GM12873 (cell line): ENCODE measurements at regions not wholly inside any gene's neighbourhood (a gene's known extent, or its start where the extent isn't known, plus 50 kb on each side); places are given as distances from the start of the nearest gene placed in this dataset.

ENCODE experiments used
- TF ChIP-seq, protein P1 (sequence below): IDR thresholded peaks from 2 replicates; pipeline ENCODE4 v1.5.1; 2012; ENCODE audit warnings: low read depth, mild to moderate bottlenecking, moderate library complexity, low read length, control low read depth; ENCODE audit not compliant: insufficient read depth; ENCODE audit errors: missing control alignments

DNA sequence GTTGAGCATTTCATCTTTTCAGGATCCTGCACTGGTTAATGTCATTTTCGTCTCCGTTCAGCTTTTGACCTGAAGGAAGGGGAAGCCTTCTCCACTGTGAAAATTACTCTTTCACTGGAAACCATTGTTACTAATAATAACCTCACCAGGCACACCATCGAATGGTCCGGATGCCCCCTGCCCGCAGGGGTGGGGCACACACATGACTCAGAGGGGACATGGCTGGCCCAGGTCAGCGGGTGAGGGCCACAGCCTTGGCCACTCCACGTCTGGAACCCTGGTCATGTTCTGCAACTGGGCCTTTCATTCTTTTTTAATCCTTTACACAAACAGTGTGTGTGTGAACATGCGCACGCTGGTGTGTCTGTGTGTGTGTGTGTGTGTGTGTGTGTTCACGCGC lies 191.8 kb downstream of the BCOR start:
- TF ChIP-seq, protein P1, sequence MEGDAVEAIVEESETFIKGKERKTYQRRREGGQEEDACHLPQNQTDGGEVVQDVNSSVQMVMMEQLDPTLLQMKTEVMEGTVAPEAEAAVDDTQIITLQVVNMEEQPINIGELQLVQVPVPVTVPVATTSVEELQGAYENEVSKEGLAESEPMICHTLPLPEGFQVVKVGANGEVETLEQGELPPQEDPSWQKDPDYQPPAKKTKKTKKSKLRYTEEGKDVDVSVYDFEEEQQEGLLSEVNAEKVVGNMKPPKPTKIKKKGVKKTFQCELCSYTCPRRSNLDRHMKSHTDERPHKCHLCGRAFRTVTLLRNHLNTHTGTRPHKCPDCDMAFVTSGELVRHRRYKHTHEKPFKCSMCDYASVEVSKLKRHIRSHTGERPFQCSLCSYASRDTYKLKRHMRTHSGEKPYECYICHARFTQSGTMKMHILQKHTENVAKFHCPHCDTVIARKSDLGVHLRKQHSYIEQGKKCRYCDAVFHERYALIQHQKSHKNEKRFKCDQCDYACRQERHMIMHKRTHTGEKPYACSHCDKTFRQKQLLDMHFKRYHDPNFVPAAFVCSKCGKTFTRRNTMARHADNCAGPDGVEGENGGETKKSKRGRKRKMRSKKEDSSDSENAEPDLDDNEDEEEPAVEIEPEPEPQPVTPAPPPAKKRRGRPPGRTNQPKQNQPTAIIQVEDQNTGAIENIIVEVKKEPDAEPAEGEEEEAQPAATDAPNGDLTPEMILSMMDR = no peak

DNA sequence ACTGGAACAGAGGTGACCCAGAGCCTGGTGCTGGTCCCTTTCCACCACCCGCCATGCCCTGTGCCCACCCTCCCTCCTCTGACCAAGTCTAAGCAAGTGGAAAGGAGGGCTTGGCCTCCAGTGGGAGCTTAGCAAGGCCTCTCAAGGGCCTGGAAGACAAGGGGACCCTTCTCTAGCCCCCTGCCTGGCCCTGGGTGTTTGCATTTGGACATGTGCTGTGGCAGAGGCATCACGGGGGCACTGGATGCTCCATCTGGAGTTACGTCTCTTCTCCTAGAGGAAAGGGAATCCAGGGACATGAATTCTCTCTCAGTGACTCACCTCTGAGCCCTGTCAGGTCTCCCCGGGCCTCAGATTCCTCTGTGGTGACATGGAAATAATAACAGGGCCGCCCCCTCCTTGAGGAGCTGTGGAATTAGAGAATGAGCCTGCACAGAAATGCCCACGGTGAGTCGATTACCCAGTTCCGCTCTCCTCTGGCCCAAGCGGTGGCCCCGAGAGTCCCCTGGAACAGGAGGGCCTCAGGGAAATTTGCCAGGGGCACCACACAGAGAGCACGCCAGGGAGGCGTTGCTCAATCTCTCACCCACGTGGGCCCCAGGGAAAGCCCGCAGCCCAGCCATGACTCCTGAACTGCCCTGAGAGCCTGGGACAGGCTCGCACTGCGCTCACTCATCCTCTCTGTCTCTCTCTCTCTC lies 189.6 kb downstream of the BCOR start:
- TF ChIP-seq, protein P1 = no peak

DNA sequence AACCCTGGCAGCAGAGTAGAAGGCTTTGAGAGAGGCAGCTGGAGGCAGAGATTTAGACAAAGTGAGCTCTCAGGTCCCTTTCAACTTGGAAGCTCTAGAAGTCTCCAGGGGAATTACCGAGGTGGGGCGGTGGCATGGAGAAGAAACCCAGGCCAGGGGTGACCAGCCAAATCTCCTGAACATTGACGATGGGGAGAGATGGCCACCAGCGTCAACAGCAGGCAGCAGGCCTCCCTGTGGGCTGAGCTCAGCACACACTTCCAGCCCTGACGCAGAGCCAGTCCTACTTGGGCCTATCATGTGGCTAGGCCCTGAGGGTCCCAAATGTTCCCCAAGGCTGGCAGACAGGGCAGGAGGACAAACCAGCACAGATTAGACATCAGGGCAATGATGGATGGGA lies 187.8 kb downstream of the BCOR start:
- TF ChIP-seq, protein P1 = no peak

DNA sequence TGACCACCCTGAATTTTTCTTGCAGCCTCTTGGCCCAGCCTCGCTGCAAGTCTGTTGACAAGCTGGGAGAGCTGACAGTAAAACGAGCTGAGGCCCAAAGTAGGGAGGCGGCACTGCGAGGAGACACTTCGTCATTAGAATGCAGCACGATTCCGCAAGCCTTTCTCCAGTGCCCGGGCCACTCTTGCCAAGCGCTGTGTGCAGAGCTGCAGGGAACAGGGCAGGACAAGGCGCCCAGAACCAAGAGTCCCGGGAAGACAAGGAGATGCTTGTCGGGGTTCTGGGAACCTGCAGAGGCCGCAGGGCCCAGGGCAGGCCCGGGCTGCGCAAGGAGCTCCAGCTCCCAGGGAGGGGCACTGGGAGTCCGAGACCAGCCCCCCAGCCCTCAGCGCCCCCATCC lies 187.1 kb downstream of the BCOR start:
- TF ChIP-seq, protein P1 = no peak

DNA sequence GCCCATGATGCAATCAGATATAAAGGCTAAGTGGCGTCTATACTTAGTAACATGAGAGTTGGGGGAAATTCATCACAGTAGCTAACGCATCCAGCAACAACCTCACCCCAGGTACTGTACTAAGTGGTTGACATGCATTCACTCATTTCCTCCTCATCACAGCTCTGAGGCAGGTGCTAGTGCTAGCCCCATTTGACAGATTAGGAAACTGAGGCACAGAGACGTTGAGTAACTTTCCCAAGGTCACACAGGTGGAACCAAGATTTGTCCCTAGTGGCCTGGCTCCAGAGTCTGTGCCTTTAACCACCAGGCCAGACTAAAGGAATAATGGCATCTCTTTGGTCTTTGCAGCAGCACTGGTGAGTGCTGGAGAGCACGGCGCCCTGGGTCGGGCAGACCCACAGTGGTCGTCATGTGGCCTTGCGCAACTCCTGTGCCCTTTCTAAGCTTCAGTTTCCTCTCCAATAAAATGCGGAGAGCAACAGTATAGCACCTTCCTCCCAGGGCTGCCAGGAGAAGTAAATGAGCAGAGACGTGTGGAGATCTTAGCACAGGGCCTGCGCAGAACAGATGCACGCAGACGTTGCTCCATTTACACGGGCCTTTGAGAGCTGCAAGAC lies 186.4 kb downstream of the BCOR start:
- TF ChIP-seq, protein P1 = no peak

DNA sequence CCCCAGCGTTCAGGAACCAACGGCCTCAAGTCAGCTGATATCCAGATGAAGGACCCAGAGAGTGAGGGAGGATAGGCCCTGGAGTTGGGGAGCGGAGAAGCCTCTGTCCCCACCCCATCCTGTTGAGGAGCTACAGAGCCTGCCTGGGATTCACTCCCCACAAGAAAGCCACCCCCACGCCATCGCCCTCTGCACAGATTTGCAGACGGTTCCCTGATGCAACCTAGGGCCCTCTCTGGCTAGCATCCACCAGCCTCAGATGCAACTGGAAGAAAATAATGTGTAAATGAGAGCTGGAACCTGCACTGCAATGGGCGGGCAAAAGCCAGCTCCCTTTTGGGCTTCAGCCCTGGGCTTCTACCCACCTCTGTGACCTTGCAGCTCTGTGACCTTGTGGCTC lies 185.6 kb downstream of the BCOR start:
- TF ChIP-seq, protein P1 = no peak

DNA sequence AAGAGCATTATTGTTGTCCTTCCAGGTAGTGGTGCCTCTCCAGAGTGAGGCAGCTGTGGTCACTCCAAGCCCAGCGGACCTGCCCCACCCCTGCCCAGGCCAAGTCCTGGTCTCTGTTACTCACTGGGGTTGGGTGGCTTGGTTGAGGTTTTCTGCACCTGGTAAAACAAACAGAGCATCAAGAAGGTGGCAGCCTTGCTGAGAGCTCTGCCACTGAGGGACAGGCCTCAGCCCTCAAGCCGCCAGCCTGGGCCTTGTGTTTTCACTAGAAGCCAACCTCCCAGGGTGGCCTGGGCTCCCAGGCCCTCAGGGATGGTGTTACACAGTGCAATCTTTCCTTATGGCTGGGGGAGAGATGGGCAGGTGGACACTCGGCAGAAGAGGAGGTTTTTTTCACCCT lies 182.7 kb downstream of the BCOR start:
- TF ChIP-seq, protein P1 = no peak
